ENCODE measurements at regions not wholly inside any gene's neighbourhood (a gene's known extent, or its start where the extent isn't known, plus 50 kb on each side); places are given as distances from the start of the nearest gene placed in this dataset.
A peak's percentile ranks its signal among the peaks of the same experiment; 100 is the strongest.

DNA sequence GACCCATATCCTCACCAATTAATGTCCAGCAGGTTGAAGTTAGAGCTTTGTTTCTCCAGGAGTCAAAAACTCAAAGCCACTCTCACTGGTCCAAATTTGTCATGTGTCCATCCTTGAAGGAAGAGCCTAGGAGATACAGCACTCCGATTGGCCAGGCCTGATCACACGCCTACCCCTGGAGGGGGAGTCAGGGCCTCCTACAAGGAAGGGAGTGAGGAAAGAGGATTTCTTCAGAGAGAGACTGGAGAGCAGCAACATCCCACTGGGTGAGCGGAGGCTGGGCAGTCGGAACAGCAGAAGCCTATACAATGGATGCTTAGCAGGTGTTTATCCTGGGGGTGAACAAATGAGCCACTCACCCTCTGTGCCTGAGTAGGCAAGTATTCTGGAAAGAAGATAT is 113.9 kb downstream of the TRIM29 start:
- Mint-ChIP-seq H3K36me3 (ENCODE audit: low read depth, unreplicated experiment) (peaks cover 7% of the 10 kb centered on the region), H3K27me3 (ENCODE audit: low read depth, unreplicated experiment) (peaks cover 36% of the 10 kb centered on the region), H3K4me3 (ENCODE audit: unreplicated experiment) (no peak overlapping the region), H3K9me3 (ENCODE audit: unreplicated experiment) (peaks cover 17% of the 10 kb centered on the region), H3K4me1 (ENCODE audit: low read depth, unreplicated experiment) (peaks cover 10% of the 10 kb centered on the region), H3K27ac (ENCODE audit: unreplicated experiment) (no peak overlapping the region)
- Histone ChIP-seq H3K27me3 (ENCODE audit: insufficient read depth, low read length) (peaks cover 6% of the 10 kb centered on the region), H3K9ac (ENCODE audit: low read length) (no peak overlapping the region), H3K36me3 (ENCODE audit: insufficient read depth, low read length) (no peaks in the 10 kb centered on the region), H3K4me2 (ENCODE audit: low read length) (no peak overlapping the region), H4K20me1 (ENCODE audit: insufficient read depth, low read length) (no peaks in the 10 kb centered on the region), H3K4me1 (ENCODE audit: insufficient read depth, low read length) (no peaks in the 10 kb centered on the region), H3K79me2 (ENCODE audit: insufficient read depth, low read length) (no peaks in the 10 kb centered on the region), H2AFZ (ENCODE audit: low read depth, low read length) (no peak overlapping the region), H3K9me3 (ENCODE audit: insufficient read depth, low read depth, low read length) (peaks cover 7% of the 10 kb centered on the region), H3K27ac (ENCODE audit: low read depth, low read length) (no peak overlapping the region), H3K4me3 (ENCODE audit: insufficient read depth, low read depth, low read length) (no peak overlapping the region)
- FAIRE-seq (no peak), DNase-seq (ENCODE audit: low read depth) (no peak)
- TF ChIP-seq, protein P1, sequence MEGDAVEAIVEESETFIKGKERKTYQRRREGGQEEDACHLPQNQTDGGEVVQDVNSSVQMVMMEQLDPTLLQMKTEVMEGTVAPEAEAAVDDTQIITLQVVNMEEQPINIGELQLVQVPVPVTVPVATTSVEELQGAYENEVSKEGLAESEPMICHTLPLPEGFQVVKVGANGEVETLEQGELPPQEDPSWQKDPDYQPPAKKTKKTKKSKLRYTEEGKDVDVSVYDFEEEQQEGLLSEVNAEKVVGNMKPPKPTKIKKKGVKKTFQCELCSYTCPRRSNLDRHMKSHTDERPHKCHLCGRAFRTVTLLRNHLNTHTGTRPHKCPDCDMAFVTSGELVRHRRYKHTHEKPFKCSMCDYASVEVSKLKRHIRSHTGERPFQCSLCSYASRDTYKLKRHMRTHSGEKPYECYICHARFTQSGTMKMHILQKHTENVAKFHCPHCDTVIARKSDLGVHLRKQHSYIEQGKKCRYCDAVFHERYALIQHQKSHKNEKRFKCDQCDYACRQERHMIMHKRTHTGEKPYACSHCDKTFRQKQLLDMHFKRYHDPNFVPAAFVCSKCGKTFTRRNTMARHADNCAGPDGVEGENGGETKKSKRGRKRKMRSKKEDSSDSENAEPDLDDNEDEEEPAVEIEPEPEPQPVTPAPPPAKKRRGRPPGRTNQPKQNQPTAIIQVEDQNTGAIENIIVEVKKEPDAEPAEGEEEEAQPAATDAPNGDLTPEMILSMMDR (IDR thresholded peaks at IDR 0.05; ENCODE audit: insufficient read depth, low read depth, low read length) = no peak
- no peak for TF ChIP-seq EZH2 (IDR thresholded peaks at IDR 0.05; ENCODE audit: insufficient read depth, low read length)

DNA sequence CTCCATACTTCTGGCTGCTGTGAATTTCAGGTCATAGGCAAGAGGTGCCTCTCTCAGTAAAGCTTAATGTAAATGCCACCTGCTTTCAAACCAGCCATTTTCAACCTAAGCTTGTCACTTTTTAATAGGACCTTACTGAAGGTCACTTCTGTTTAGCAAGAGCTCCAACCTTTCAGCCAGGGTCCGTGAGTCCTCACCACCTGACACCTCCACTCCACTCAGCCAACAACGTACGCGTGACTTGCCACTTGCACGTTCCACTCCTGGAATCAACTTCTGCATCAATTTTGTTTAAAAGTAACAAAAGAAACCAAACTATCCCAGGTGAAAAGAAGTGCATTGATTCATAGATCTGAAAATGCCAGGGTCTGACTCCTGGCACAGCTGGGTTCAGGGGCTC is 114.4 kb downstream of the TRIM29 start:
- Mint-ChIP-seq H3K4me3 (ENCODE audit: unreplicated experiment) (no peak overlapping the region), H3K9me3 (ENCODE audit: unreplicated experiment) (peaks cover 13% of the 10 kb centered on the region), H3K27me3 (ENCODE audit: low read depth, unreplicated experiment) (peaks cover 36% of the 10 kb centered on the region), H3K4me1 (ENCODE audit: low read depth, unreplicated experiment) (peaks cover 10% of the 10 kb centered on the region), H3K27ac (ENCODE audit: unreplicated experiment) (peak overlapping the region; percentile 24), H3K36me3 (ENCODE audit: low read depth, unreplicated experiment) (peaks cover 6% of the 10 kb centered on the region)
- H3K9ac ChIP-seq (ENCODE audit: low read length) = no peak overlapping the region
- peaks cover 7% of the 10 kb centered on the region for H3K27me3 ChIP-seq (ENCODE audit: insufficient read depth, low read length)
- no peaks in the 10 kb centered on the region for H3K4me1 ChIP-seq (ENCODE audit: insufficient read depth, low read length)
- no peak overlapping the region for H3K4me3 ChIP-seq (ENCODE audit: insufficient read depth, low read depth, low read length)
- H3K27ac ChIP-seq (ENCODE audit: low read depth, low read length) = no peak overlapping the region
- DNase-seq (ENCODE audit: low read depth) (no peak), FAIRE-seq (no peak)
- H3K9me3 ChIP-seq (ENCODE audit: insufficient read depth, low read depth, low read length) = peaks cover 3% of the 10 kb centered on the region
- no peak overlapping the region for H2AFZ ChIP-seq (ENCODE audit: low read depth, low read length)
- no peaks in the 10 kb centered on the region for H3K79me2 ChIP-seq (ENCODE audit: insufficient read depth, low read length)
- no peaks in the 10 kb centered on the region for H4K20me1 ChIP-seq (ENCODE audit: insufficient read depth, low read length)
- TF ChIP-seq EZH2 (IDR thresholded peaks at IDR 0.05; ENCODE audit: insufficient read depth, low read length) = no peak
- TF ChIP-seq, protein P1 (IDR thresholded peaks at IDR 0.05; ENCODE audit: insufficient read depth, low read depth, low read length) = no peak
- no peak overlapping the region for H3K4me2 ChIP-seq (ENCODE audit: low read length)
- H3K36me3 ChIP-seq (ENCODE audit: insufficient read depth, low read length) = no peaks in the 10 kb centered on the region

DNA sequence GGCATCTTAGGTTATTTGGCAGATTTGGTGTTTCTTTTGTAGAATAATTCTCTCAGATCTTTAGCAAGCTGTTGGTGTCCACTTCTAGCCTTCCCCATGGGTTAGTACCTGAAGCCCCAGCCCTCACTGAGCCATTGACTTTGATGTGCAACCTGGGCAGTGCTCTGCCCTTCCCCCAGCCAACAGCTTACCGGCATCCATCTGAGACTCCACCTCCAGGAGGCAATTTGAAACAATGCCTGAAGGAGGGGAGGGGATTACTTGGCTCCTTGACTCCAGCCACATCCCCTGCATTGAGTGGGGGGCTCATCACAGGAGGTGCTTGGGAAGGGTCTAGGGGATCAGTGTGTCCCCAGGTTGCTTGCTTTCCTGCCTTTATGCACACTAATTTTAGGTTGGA is 114.8 kb downstream of the TRIM29 start:
- FAIRE-seq = no peak
- no peak overlapping the region for H3K27ac Mint-ChIP-seq (ENCODE audit: unreplicated experiment)
- H3K9me3 ChIP-seq (ENCODE audit: insufficient read depth, low read depth, low read length) = no peaks in the 10 kb centered on the region
- no peaks in the 10 kb centered on the region for H4K20me1 ChIP-seq (ENCODE audit: insufficient read depth, low read length)
- peaks cover 11% of the 10 kb centered on the region for H3K9me3 Mint-ChIP-seq (ENCODE audit: unreplicated experiment)
- no peaks in the 10 kb centered on the region for H3K4me1 ChIP-seq (ENCODE audit: insufficient read depth, low read length)
- no peak for TF ChIP-seq EZH2 (IDR thresholded peaks at IDR 0.05; ENCODE audit: insufficient read depth, low read length)
- TF ChIP-seq, protein P1 (IDR thresholded peaks at IDR 0.05; ENCODE audit: insufficient read depth, low read depth, low read length) = no peak
- peaks cover 10% of the 10 kb centered on the region for H3K27me3 ChIP-seq (ENCODE audit: insufficient read depth, low read length)
- H3K36me3 ChIP-seq (ENCODE audit: insufficient read depth, low read length) = no peaks in the 10 kb centered on the region
- DNase-seq (ENCODE audit: low read depth) = no peak
- H3K27ac ChIP-seq (ENCODE audit: low read depth, low read length) = no peak overlapping the region
- peaks cover 33% of the 10 kb centered on the region for H3K27me3 Mint-ChIP-seq (ENCODE audit: low read depth, unreplicated experiment)
- H2AFZ ChIP-seq (ENCODE audit: low read depth, low read length) = no peak overlapping the region
- H3K4me3 Mint-ChIP-seq (ENCODE audit: unreplicated experiment) = no peak overlapping the region
- no peak overlapping the region for H3K4me2 ChIP-seq (ENCODE audit: low read length)
- H3K79me2 ChIP-seq (ENCODE audit: insufficient read depth, low read length) = no peaks in the 10 kb centered on the region
- peaks cover 10% of the 10 kb centered on the region for H3K4me1 Mint-ChIP-seq (ENCODE audit: low read depth, unreplicated experiment)
- H3K4me3 ChIP-seq (ENCODE audit: insufficient read depth, low read depth, low read length) = no peak overlapping the region
- peaks cover 3% of the 10 kb centered on the region for H3K36me3 Mint-ChIP-seq (ENCODE audit: low read depth, unreplicated experiment)
- no peak overlapping the region for H3K9ac ChIP-seq (ENCODE audit: low read length)

Data from astrocyte (in vitro differentiated cells and primary cell).